Stimulated activated CD8-positive, alpha-beta memory T cell treated with anti-CD3 and anti-CD28 coated beads, Interleukin-15, amount 100 ng/mL, for 48 hours (primary cell): ENCODE measurements at regions not wholly inside any gene's neighbourhood (a gene's known extent, or its start where the extent isn't known, plus 50 kb on each side); places are given as distances from the start of the nearest gene placed in this dataset.
"Not testable (repeated sequence)": the region's sequence is repeated elsewhere in the genome, so short reads cannot be mapped to it uniquely, and the experiment has no call there.

Source experiments
- DNase-seq, 2 donors: peaks; one replicate each; pipeline ENCODE4 v3.0.0-alpha.2; 2020; ENCODE audit warnings: low read depth in 2 of 2

GRCh38 chr11:134498326-134499139 is 86.5 kb upstream of the B3GAT1 start:
- no peak for DNase-seq

- no peak for DNase-seq
Measured at GRCh38 chr11:134497586-134497985, 85.5 kb upstream of the B3GAT1 start.

GRCh38 chr11:134496058-134496457 is 84.0 kb upstream of the B3GAT1 start:
- not testable (repeated sequence) for DNase-seq

- DNase-seq, result not testable (repeated sequence)
Measured at GRCh38 chr11:134494395-134494794, 82.4 kb upstream of the B3GAT1 start.

- DNase-seq, result not testable (repeated sequence)
Measured at GRCh38 chr11:134492411-134492810, 80.4 kb upstream of the B3GAT1 start.

GRCh38 chr11:134489728-134490127 is 77.7 kb upstream of the B3GAT1 start:
- no peak for DNase-seq

GRCh38 chr11:134488913-134489312 is 76.9 kb upstream of the B3GAT1 start:
- no peak for DNase-seq

- no peak for DNase-seq
Measured at GRCh38 chr11:134488512-134488911, 76.5 kb upstream of the B3GAT1 start.

GRCh38 chr11:134487696-134488095 is 75.7 kb upstream of the B3GAT1 start:
- no peak for DNase-seq

GRCh38 chr11:134486704-134487103 is 74.7 kb upstream of the B3GAT1 start:
- DNase-seq, result no peak

GRCh38 chr11:134486106-134486505 is 74.1 kb upstream of the B3GAT1 start:
- no peak for DNase-seq

GRCh38 chr11:134485316-134485715 is 73.3 kb upstream of the B3GAT1 start:
- no peak for DNase-seq

GRCh38 chr11:134483857-134484256 is 71.8 kb upstream of the B3GAT1 start:
- no peak for DNase-seq

- no peak for DNase-seq
Measured at GRCh38 chr11:134483291-134483690, 71.2 kb upstream of the B3GAT1 start.

- DNase-seq, result no peak
Measured at GRCh38 chr11:134482865-134483264, 70.8 kb upstream of the B3GAT1 start.

GRCh38 chr11:134481933-134482527 is 70.0 kb upstream of the B3GAT1 start:
- no peak for DNase-seq

GRCh38 chr11:134481135-134481534 is 69.1 kb upstream of the B3GAT1 start:
- DNase-seq, result no peak

GRCh38 chr11:134480136-134480712 is 68.2 kb upstream of the B3GAT1 start:
- no peak for DNase-seq

GRCh38 chr11:134479206-134480135 is 67.4 kb upstream of the B3GAT1 start:
- DNase-seq, result no peak

GRCh38 chr11:134478611-134479010 is 66.6 kb upstream of the B3GAT1 start:
- no peak for DNase-seq

- no peak for DNase-seq
Measured at GRCh38 chr11:134478176-134478575, 66.1 kb upstream of the B3GAT1 start.

- no peak for DNase-seq
Measured at GRCh38 chr11:134477486-134477885, 65.4 kb upstream of the B3GAT1 start.
